SK-N-SH treated with all-trans-retinoic acid at 6 μM for 48 hours (cell line): ENCODE measurements at regions not wholly inside any gene's neighbourhood (a gene's known extent, or its start where the extent isn't known, plus 50 kb on each side); places are given as distances from the start of the nearest gene placed in this dataset.

Experiments
- ARNTL ChIP-seq: fragments of 450-650 bp; formaldehyde crosslinking; IDR thresholded peaks from 2 replicates; pipeline ENCODE4 v1.5.0; 2020; ENCODE audit warnings: low read depth, mild to moderate bottlenecking, moderate library complexity, borderline replicate concordance
- ZFP30 ChIP-seq: fragments of 450-650 bp; formaldehyde crosslinking; IDR thresholded peaks from 2 replicates; pipeline ENCODE4 v1.5.0; 2022; ENCODE audit warnings: mild to moderate bottlenecking, moderate library complexity

- no peak for TF ChIP-seq ARNTL
- no peak for TF ChIP-seq ZFP30 (CRISPR knock-in tag)
Observed at GRCh38 chr19:27694361-27695055, 1518.4 kb downstream of the UQCRFS1 start.
